PFSK-1 (cell line): ENCODE measurements at regions not wholly inside any gene's neighbourhood (a gene's known extent, or its start where the extent isn't known, plus 50 kb on each side); places are given as distances from the start of the nearest gene placed in this dataset.

Experiments
- FOXP2 ChIP-seq: optimal IDR thresholded peaks from 2 replicates; pipeline ENCODE3; 2011; ENCODE audit warnings: borderline replicate concordance, control low read depth, inconsistent platforms; ENCODE audit not compliant: insufficient read depth; ENCODE audit errors: extremely low read length, extremely low read depth
- POLR2AphosphoS5 ChIP-seq: IDR thresholded peaks from 2 replicates; pipeline ENCODE4 v1.6.1; 2012; ENCODE audit warnings: low read depth, mild to moderate bottlenecking, control low read depth, low read length, moderate library complexity
- SIN3A ChIP-seq: IDR thresholded peaks from 2 replicates; pipeline ENCODE4 v1.6.1; 2012; ENCODE audit warnings: mild to moderate bottlenecking, low read length, moderate library complexity, borderline replicate concordance; ENCODE audit not compliant: insufficient read depth
- TAF1 ChIP-seq: IDR thresholded peaks from 2 replicates; pipeline ENCODE4 v1.6.1; 2012; ENCODE audit warnings: low read length, control low read depth, borderline replicate concordance; ENCODE audit not compliant: insufficient read depth
- TF ChIP-seq, protein P1 (sequence below), 2 experiments: IDR thresholded peaks; 2 replicates each; pipeline versions ENCODE4 v1.6.1 to v1.8.0; 2011 to 2012; ENCODE audit warnings: low read depth in 2 of 2, low read length in 2 of 2, control low read depth in 1 of 2, inconsistent platforms in 1 of 2, mild to moderate bottlenecking in 1 of 2, moderate library complexity in 1 of 2; ENCODE audit not compliant: insufficient read depth in 1 of 2

DNA sequence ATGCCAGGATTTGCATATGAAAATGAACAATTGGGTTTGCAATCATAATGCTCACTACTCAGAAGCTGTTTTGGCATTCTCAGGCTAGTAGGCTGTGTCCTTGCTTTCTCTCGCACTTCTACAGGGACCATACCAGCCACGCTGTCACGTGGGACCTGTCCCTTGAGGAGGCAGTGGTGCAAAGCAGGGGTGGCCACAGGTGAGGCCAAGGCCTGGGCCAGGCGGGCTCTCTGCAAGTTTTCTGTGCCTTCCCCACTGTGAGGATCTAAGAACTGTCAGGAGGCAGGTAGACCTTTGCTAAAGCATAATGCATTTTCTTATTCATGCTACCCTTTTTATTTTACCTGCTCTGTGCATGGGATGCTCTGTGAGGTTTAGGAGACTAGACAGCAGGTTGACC, 89.4 kb upstream of the IRS2 start:
- TF ChIP-seq FOXP2 (no peak), TAF1 (no peak), POLR2AphosphoS5 (no peak), SIN3A (no peak)
- TF ChIP-seq, protein P1, sequence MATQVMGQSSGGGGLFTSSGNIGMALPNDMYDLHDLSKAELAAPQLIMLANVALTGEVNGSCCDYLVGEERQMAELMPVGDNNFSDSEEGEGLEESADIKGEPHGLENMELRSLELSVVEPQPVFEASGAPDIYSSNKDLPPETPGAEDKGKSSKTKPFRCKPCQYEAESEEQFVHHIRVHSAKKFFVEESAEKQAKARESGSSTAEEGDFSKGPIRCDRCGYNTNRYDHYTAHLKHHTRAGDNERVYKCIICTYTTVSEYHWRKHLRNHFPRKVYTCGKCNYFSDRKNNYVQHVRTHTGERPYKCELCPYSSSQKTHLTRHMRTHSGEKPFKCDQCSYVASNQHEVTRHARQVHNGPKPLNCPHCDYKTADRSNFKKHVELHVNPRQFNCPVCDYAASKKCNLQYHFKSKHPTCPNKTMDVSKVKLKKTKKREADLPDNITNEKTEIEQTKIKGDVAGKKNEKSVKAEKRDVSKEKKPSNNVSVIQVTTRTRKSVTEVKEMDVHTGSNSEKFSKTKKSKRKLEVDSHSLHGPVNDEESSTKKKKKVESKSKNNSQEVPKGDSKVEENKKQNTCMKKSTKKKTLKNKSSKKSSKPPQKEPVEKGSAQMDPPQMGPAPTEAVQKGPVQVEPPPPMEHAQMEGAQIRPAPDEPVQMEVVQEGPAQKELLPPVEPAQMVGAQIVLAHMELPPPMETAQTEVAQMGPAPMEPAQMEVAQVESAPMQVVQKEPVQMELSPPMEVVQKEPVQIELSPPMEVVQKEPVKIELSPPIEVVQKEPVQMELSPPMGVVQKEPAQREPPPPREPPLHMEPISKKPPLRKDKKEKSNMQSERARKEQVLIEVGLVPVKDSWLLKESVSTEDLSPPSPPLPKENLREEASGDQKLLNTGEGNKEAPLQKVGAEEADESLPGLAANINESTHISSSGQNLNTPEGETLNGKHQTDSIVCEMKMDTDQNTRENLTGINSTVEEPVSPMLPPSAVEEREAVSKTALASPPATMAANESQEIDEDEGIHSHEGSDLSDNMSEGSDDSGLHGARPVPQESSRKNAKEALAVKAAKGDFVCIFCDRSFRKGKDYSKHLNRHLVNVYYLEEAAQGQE (IDR thresholded peaks at IDR 0.05; ENCODE audit: insufficient read depth in 1 of 2, low read depth in 2 of 2, low read length in 2 of 2): no peak

DNA sequence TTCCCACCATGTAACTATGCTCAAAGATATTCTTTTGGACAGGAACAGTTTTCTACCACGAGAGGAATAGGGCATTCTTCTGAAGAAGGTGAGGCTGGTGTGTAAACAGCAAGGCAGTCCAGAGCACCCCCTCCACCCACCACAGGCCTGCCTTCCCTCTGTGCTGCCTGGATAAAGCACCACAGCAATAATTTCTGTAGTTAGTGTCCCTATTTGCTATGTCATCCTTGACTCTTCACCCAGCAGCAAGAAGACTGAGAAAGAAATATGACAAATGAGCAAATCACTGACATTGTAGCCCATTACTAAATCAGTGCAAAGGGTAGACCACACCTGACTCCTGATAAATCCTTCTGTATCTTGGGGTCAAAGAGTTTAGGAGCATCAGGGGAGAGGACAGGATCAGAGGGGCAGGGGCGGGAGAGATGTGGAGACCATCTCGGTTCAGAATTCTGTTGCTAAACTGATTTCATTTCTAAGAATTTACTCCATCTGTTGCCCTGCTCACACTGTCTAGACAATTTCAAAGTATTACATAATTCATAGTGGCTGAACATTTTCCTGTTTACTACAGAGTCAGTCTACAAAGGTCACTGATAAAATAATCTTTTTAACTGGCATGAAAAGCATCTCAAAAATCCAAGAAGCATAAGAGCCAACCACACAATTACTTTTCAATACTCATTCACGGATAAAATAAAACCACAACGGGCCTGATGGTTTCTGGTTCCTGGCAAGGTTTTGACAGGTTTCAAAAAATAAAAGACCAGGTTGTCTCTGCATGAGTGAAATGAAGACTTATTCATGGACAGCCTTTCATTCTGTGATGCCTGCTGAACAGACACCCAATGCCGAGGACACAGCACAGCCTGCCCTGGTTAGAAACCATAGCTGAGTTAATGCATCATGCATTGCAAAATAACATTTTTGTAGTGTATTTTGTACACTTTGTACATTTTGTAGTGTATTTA, 88.4 kb upstream of the IRS2 start:
- TF ChIP-seq FOXP2: no peak
- TF ChIP-seq TAF1: no peak
- no peak for TF ChIP-seq POLR2AphosphoS5
- TF ChIP-seq, protein P1 (IDR thresholded peaks at IDR 0.05; ENCODE audit: insufficient read depth in 1 of 2, low read depth in 2 of 2, low read length in 2 of 2): no peak
- TF ChIP-seq SIN3A: no peak

DNA sequence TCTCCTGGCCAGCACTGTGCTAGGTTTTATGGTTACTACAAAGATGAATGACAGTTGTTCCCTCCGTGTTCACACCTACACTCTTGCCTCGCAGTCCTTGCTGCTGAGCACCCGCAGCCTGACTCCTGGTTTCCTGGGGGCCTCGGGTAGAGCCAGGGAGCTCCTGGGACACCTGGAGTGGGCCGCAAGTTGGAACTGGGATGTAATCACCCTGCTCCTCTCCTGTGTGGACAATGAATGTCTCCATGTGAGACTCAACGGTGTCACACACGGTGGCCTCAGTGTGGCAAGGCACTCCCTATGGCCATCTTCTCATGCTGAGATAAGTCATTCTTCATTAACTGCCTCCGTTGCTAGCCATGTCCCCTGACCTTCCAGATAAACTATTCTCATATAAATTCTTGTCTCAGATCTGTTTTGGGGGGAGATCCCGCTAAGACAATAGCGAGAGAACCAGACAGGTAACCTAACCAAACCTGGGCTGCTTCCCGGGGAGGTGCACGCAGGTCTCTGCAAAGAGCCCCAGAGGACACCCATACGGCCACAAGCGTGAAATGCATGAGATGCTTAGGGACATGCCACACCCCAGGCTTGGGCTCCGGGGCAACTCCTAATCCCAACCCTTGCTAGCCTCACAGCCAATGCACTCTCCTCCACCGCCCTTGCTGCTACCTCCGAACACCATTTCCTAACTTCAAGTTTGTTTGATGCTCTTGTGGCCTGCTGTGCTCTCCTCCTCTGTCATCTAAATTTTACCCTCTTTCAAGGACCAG, 87.2 kb upstream of the IRS2 start:
- TF ChIP-seq, protein P1 (IDR thresholded peaks at IDR 0.05; ENCODE audit: insufficient read depth in 1 of 2, low read depth in 2 of 2, low read length in 2 of 2): no peak
- TF ChIP-seq FOXP2 (no peak), TAF1 (no peak), SIN3A (no peak), POLR2AphosphoS5 (no peak)

DNA sequence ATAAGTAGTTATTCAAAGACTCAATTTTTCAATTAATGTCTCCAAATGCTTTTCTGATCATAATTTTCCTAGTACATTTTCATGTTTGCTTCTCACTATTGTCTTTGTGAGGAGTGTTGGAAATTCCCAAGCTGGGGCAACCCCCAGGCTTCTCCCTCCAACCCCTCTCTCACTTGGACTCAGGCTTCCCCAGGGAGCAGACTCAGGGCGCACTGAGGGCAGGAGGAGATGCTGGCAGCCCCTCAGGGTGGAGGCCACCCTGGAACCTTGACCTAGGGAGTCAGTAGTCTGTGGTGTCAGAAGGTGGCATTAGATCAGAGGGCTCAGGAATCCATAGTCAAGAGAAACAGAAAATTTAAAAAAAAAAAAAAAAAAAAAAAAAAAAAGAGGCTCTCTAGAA, 86.5 kb upstream of the IRS2 start:
- TF ChIP-seq SIN3A: no peak
- no peak for TF ChIP-seq TAF1
- no peak for TF ChIP-seq POLR2AphosphoS5
- TF ChIP-seq, protein P1 (IDR thresholded peaks at IDR 0.05; ENCODE audit: insufficient read depth in 1 of 2, low read depth in 2 of 2, low read length in 2 of 2): no peak
- no peak for TF ChIP-seq FOXP2
